Transverse colon (tissue), 4 donors: ENCODE measurements at regions not wholly inside any gene's neighbourhood (a gene's known extent, or its start where the extent isn't known, plus 50 kb on each side); places are given as distances from the start of the nearest gene placed in this dataset.

ENCODE experiments used
- DNase-seq: peaks from one replicate; pipeline ENCODE4 v3.0.0-alpha.2; 2019
- H3K27ac ChIP-seq, 4 donors: fragments of 200-600 bp; sonication (generic); 2 replicates each; pipeline ENCODE4 v1.5.1; 2016 to 2018; ENCODE audit warnings: inconsistent platforms in 4 of 4
- H3K27me3 ChIP-seq: fragments of 200-600 bp; sonication (generic); 2 replicates; pipeline ENCODE4 v1.5.1; 2017; ENCODE audit warnings: inconsistent platforms
- H3K36me3 ChIP-seq, 4 donors: fragments of 200-600 bp; sonication (generic); 2 replicates each; pipeline ENCODE4 v1.5.1; 2017 to 2019; ENCODE audit warnings: inconsistent platforms in 4 of 4
- H3K4me1 ChIP-seq, 4 donors: fragments of 200-600 bp; sonication (generic); 2 replicates each; pipeline ENCODE4 v1.5.1; 2017 to 2020; ENCODE audit warnings: inconsistent platforms in 4 of 4
- H3K4me3 ChIP-seq, 4 donors: fragments of 200-600 bp; sonication (generic); 1 replicate in 1 of 4; 2 replicates in 3 of 4; pipeline versions ENCODE4 v1.5.1 to v1.6.1; 2017 to 2019; ENCODE audit warnings: inconsistent platforms in 4 of 4
- H3K9me3 ChIP-seq, 2 donors: fragments of 200-600 bp; sonication (generic); 2 replicates each; pipeline ENCODE4 v1.5.1; 2017 to 2019; ENCODE audit warnings: inconsistent platforms in 2 of 2
- EP300 ChIP-seq: sonication (generic); formaldehyde crosslinking; IDR thresholded peaks from one replicate; pipeline ENCODE4 v1.6.1; 2017; ENCODE audit warnings: antibody characterized with exemption, low read depth
- POLR2A ChIP-seq: fragments of 450-650 bp; IDR thresholded peaks from one replicate; pipeline ENCODE4 v1.6.1; 2016; ENCODE audit warnings: antibody characterized with exemption, mild to moderate bottlenecking, moderate library complexity
- POLR2AphosphoS5 ChIP-seq, 3 donors: sonication (generic); formaldehyde crosslinking; IDR thresholded peaks; one replicate each; pipeline ENCODE4 v1.6.1; 2016; ENCODE audit warnings: antibody characterized with exemption in 3 of 3
- WGBS, 2 donors: methylation state at CpG; one replicate each; pipeline ENCODE4 v1.1.5; 2018; ENCODE audit warnings: low coverage in 1 of 2; 5-methylcytosine and 5-hydroxymethylcytosine counted together
- in situ Hi-C, 4 donors: fragments of 200-750 bp; cut with MboI; loops; one replicate each; pipeline versions ENCODE4 v1.15.0 to v1.15.1; 2017; ENCODE audit warnings: low sequenced_read_pairs in 3 of 4, low pct_ligation_motif_present in 1 of 4, low pct_unique_long_range_greater_than_20kb in 1 of 4
- intact Hi-C: fragments of 100-400 bp; cut with DNase I; formaldehyde crosslinking; loops from one replicate; pipeline ENCODE4 v1.15.1; 2023; ENCODE audit warnings: low total_unique reads
- TF ChIP-seq, protein P1 (sequence below), 5 experiments: fragments of 200-600 bp in 3 of 5; fragments of 450-650 bp in 2 of 5; sonication (generic) in 3 of 5; IDR thresholded peaks; 1 replicate in 2 of 5; 2 replicates in 3 of 5; pipeline ENCODE4 v1.5.1; 2016 to 2017; ENCODE audit warnings: antibody characterized with exemption in 5 of 5, inconsistent platforms in 3 of 5, mild to moderate bottlenecking in 2 of 5, moderate library complexity in 1 of 5

GRCh38 chrX:76971393-76972376 lies 475.5 kb upstream of the FGF16 start:
- no peaks in the 10 kb centered on the region for H3K4me1 ChIP-seq
- no peaks in the 10 kb centered on the region for H3K36me3 ChIP-seq
- intact Hi-C loops = no loop called here
- no peaks in the 10 kb centered on the region for H3K27me3 ChIP-seq
- in situ Hi-C loops = no loop called here
- H3K4me3 ChIP-seq = no peak overlapping the region
- TF ChIP-seq EP300 (no peak), POLR2A (no peak), POLR2AphosphoS5 (IDR thresholded peaks at IDR 0.05) (no peak)
- TF ChIP-seq, protein P1, sequence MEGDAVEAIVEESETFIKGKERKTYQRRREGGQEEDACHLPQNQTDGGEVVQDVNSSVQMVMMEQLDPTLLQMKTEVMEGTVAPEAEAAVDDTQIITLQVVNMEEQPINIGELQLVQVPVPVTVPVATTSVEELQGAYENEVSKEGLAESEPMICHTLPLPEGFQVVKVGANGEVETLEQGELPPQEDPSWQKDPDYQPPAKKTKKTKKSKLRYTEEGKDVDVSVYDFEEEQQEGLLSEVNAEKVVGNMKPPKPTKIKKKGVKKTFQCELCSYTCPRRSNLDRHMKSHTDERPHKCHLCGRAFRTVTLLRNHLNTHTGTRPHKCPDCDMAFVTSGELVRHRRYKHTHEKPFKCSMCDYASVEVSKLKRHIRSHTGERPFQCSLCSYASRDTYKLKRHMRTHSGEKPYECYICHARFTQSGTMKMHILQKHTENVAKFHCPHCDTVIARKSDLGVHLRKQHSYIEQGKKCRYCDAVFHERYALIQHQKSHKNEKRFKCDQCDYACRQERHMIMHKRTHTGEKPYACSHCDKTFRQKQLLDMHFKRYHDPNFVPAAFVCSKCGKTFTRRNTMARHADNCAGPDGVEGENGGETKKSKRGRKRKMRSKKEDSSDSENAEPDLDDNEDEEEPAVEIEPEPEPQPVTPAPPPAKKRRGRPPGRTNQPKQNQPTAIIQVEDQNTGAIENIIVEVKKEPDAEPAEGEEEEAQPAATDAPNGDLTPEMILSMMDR (IDR thresholded peaks at IDR 0.05) = no peak
- no peaks in the 10 kb centered on the region for H3K9me3 ChIP-seq
- no peak overlapping the region for H3K27ac ChIP-seq
- no peak for DNase-seq
- 13% methylated on average over 1 of the region's 1 CpG; no CpG with 5 or more reads in 1 of the 2 donors for WGBS, 2 donors

- in situ Hi-C loops = no loop called here
- TF ChIP-seq EP300 (no peak), POLR2AphosphoS5 (IDR thresholded peaks at IDR 0.05) (no peak), POLR2A (no peak)
- TF ChIP-seq, protein P1 (IDR thresholded peaks at IDR 0.05) = no peak
- H3K27me3 ChIP-seq = no peaks in the 10 kb centered on the region
- no peak overlapping the region for H3K4me3 ChIP-seq
- no peaks in the 10 kb centered on the region for H3K4me1 ChIP-seq
- WGBS, 2 donors = 44 to 63% methylated on average over 2 of the region's 2 CpGs
- intact Hi-C loops = no loop called here
- no peaks in the 10 kb centered on the region for H3K9me3 ChIP-seq
- no peaks in the 10 kb centered on the region for H3K36me3 ChIP-seq
- no peak overlapping the region for H3K27ac ChIP-seq
- no peak for DNase-seq
Measured at GRCh38 chrX:76977452-76977851, 469.7 kb upstream of the FGF16 start.

- DNase-seq = no peak
- Histone ChIP-seq H3K36me3 (no peaks in the 10 kb centered on the region), H3K9me3 (no peaks in the 10 kb centered on the region), H3K4me3 (no peak overlapping the region), H3K27ac (no peak overlapping the region), H3K27me3 (no peaks in the 10 kb centered on the region), H3K4me1 (no peaks in the 10 kb centered on the region)
- intact Hi-C loops = no loop called here
- TF ChIP-seq, protein P1 (IDR thresholded peaks at IDR 0.05) = no peak
- TF ChIP-seq EP300 (no peak), POLR2AphosphoS5 (IDR thresholded peaks at IDR 0.05) (no peak), POLR2A (no peak)
- WGBS, 2 donors = 59% methylated on average over 4 of the region's 4 CpGs; no CpG with 5 or more reads in 1 of the 2 donors
- in situ Hi-C loops = no loop called here
Measured at GRCh38 chrX:76987381-76987780, 459.8 kb upstream of the FGF16 start.

DNA sequence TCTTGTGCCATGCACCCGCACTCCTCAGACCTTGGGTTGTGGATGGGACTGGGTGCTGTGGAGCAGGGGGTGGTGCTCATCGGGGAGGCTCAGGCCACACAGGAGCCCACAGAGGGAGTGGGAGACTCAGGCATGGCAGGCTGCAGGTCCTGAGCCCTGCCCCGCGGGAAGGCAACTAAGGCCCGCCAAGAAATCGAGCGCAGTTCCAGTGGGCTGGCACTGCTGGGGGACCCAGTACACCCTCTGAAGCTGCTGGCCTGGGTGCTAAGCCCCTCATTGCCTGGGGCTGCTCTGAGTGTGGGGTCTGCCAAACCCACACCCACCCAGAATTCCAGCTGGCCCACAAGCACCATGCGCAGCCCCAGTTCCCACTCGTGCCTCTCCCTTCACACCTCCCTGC lies 450.5 kb upstream of the FGF16 start:
- intact Hi-C loops (no loop called here), in situ Hi-C loops (no loop called here)
- no peaks in the 10 kb centered on the region for H3K4me1 ChIP-seq
- H3K9me3 ChIP-seq = no peaks in the 10 kb centered on the region
- WGBS, 2 donors = 96% methylated on average over 6 of the region's 9 CpGs; no CpG with 5 or more reads in 1 of the 2 donors
- H3K27ac ChIP-seq = no peak overlapping the region
- no peak overlapping the region for H3K4me3 ChIP-seq
- H3K27me3 ChIP-seq = no peaks in the 10 kb centered on the region
- TF ChIP-seq, protein P1 (IDR thresholded peaks at IDR 0.05) = no peak
- TF ChIP-seq POLR2A (no peak), EP300 (no peak), POLR2AphosphoS5 (IDR thresholded peaks at IDR 0.05) (no peak)
- no peaks in the 10 kb centered on the region for H3K36me3 ChIP-seq
- DNase-seq = no peak
